ENCODE measurements at regions not wholly inside any gene's neighbourhood (a gene's known extent, or its start where the extent isn't known, plus 50 kb on each side); places are given as distances from the start of the nearest gene placed in this dataset.
"Not testable (repeated sequence)": the region's sequence is repeated elsewhere in the genome, so short reads cannot be mapped to it uniquely, and the experiment has no call there.

DNA sequence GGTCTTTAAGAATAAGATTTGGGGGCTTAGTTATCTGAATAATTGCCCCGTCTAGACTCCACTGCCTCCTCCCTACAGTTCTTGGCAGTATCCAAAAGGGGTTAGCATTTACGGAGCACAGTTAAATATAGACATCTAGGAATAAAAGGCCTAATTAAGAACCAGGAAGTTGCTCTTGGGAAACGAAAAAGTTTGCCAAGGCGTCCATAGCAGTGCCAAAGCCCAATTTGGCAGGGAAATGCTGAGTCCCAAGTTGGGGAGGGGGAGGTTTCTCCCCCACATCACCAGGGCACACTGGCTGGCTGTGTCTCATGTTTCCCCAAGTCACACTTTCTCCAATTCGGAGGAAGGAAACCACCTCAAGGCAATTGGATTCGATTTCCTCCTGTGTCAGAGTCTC, 338.7 kb downstream of the FBXW7 start:
- DNase-seq = no peak

DNA sequence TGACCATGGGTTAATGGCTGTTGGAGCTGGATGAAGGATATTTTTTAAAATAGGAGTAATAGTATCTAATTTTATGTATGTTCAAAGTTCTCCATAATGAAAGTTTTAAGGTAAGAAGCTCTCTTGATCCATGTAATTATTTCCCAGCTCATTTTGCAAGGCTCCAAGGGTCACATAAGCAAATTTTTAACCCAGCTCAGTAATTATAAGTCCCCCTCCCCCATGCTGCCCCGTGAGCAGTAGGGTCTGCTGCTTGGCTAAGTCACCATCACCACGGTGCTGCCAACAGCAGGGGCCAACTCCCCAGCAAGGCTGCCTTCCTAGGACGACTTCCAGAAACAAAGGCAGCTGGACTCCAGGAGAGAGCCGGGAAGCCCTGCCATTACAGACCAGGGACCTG, 340.0 kb downstream of the FBXW7 start:
- no peak for DNase-seq

DNA sequence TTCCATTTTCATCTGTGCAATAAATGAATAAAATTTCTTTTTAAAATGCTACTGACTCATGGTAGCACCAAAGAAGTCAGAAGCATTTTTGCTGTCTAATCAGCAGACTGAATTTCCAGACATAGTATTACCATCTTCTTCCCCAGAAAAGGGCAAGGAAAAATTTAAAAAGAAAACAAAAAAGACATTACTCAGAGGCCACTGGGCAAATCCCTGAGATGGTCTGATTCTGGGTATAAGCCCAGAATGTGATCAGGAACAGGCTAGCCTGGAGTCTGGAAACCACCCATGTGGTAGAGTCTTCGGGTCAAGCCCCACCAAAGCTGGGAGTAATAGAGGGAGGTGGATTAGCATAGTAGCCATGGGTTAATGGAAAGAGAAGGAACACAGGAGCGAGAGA, 342.8 kb downstream of the FBXW7 start:
- no peak for DNase-seq

DNA sequence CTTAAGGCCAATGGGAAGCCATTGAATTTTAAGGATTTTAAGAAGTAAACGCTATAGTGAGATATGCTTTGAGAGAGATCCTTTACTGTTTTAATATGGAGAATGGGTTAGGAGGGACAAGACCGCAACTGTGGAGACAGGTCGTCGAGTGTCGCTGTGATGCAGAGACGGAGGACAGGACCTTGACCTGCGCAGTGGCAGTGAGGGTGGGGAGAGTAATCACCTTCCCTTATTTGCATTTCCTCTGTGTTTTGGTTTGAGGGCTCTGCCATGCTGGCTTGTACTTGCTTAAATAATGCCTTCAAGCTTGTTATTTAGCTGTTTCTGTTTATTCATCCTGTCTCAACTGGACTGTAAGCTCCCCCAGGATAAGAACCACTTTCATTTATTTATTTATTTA, 345.0 kb downstream of the FBXW7 start:
- DNase-seq = no peak

DNA sequence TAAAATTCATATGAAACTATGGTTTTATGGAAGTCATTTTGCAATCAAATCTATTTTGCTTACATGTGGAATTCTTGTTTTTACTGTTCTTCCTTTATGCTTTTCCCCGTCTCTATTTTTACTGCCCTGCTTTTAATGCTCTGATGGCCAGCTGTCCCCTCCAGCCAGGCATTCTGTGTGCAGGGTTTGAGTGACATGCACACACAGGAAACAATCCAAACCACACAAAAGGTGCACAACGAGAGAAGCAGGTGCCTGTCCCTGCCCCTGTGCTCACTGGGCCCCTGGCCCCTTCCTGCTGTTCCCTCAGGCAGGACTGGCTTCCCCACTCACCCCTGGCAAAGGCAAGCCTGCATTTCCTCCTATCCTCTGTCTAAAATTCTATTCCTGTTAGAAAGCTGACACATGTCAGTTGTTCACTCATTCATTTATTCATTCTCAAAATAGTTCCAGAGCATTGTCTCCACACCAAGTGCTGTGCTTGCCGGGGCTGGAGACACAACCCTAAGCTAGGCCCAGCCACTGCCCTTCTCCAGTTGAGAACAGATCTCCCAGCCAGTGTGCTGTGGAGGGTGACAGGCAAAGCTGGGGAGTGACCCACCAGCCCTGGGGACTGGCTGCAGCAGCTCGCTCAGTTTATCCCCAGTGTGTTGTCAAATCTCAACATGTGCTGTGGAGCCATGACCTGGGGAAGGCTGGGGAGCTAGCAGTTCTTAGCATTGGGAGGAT, 346.3 kb downstream of the FBXW7 start:
- no peak for DNase-seq

DNA sequence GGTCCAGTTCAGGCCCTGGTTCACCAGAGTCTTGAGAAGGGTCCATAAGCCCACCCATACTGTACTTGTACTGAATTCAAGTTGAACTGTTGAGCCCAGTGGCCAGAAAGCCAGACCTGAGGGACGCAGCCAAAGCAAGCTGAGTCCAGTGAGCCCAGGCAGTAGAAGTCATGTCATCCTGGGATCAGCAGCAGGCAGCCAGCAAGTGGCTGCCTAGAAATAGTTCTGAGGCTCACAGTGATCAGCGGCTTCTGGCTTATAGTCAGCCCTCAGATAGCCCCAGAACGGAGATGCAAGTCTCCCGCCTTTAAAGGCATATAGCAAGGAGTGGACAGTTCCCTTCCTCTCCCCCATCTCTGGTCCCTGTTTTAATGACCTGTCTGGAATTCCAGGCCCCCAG, 347.1 kb downstream of the FBXW7 start:
- no peak for DNase-seq

DNA sequence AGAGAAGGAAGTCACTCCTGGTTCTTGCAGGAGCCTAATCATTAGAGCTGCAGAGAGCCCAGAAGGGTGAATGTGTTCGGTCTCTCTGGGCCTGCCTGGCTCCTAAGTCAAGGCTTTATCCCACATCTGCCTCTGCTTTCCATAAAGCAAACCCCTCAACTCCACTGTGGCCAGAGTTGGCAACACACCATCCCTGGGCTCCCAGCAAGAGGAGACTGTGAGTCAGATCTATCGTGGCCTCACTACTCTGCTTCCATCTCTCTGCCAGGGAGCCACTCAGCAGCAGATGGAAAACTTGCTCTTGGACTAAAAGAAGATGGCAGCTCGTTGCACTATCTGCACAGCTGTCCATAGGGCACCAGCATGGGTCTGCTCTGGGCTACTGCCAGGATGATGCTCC, 348.2 kb downstream of the FBXW7 start:
- no peak for DNase-seq

DNA sequence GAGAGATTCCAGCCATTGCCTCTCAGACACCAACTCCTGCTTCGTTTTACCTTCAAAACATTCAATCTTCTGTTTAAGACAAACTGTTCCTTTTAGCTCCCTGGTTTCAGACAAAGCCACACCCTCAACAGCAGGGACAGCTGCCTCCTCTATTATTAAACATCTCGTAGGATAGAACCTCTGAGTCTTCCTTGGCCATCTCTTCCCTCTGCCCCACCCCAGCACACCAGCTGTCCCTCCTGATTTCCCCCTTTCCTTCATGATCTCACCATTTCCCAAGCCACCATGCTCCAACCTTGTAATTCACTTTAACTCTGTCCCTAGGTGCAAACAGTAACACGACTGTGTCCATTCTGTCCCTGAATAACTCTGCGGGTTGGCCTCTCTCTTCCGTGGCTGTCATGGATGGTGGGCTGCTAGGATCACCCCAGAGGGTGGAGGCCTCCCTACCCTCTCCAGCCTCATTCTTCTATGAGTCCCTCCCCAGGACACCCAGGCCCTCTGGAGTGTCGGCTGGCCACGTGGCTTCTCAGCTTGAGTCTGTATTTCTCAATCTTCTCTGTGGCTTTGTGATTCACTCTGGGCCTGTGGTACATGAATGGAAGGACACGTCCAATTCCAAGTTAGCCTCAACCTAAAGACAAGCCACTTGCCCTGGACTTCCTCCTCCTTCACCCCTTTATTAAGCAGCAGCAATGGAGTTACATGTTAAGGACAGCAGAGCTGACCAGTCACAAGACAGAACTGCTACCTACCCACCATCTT, 349.9 kb downstream of the FBXW7 start:
- no peak for DNase-seq

DNA sequence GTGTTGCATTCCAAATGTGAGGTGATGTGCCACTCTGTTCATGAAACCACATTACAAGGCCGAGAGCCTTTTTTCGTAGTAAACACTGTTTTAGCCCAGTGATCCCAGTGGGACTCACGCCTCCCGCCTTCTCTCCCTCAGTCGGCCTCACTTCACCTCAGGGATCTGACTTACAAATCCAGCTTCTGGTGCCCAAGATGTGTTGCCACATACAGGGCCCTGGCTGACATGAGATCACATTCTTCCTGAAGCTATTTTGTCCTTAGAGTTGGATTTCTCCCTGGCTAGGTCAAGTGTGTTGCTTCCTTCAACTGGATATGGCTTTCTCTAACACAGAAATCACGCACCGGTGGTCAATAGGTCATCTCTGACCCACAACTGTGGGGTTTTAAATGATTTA, 354.7 kb downstream of the FBXW7 start:
- no peak for DNase-seq

DNA sequence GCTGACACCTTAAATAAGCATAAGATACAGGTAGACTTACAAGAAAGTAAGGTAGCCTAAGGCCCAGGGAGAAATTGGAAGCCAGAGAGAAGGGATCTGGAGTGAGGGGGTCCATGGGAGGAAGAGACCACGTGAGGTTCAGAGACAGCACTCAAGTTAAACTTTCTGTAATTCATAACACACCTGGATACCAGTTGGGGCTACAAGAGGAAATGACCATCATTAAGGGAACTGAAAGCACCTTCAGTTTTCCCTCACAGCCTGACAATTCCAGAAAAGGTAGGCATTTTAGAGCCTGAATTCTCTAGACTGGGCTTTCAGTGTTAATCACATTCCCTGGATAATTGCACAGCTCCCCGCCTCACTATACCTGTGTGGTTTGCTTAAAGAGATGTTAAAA, 355.5 kb downstream of the FBXW7 start:
- no peak for DNase-seq

DNA sequence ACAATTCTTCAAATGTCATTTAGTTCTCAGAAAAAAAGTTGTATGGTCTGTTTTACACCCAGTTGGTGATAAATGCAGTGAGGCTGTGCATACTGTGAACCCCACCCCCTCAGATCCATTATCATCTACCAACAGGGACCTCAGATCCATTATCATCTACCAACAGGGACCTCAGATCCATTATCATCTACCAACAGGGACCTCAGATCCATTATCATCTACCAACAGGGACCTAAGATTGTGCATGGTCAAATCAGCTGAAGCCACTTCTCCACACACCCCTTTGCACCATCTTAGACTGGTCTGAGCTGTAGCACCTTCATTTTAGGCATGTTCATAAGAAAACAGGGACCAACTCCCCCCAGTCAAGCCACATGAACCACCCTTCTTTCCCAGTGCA, 358.4 kb downstream of the FBXW7 start:
- not testable (repeated sequence) for DNase-seq

DNA sequence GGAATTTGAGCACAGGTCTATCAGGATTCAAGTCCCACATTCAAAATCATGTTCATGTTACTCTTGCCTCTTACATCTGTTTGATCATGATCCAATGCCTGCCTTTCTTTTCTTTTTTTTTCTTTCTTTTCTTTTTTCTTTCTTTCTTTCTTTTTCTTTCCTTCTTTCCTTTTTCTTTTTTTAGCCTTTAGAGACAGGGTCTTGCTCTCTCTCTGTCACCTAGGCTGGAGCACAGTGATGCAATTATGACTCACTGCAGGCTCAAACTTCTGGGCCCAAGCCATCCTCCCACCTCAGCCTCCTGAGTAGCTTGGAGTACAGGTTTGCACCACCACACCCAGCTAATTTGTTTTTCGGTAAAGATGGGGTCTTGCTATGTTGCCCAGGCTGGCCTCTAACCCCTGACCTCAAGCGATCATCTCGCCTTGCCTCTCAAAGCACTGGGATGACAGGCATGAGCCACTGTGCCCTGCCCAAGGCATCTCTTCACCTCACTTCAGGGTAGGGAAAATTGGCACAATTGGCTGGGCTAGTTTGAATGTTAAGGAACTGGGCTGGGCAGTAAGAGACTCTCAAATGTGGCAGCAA, 359.2 kb downstream of the FBXW7 start:
- DNase-seq = no peak

DNA sequence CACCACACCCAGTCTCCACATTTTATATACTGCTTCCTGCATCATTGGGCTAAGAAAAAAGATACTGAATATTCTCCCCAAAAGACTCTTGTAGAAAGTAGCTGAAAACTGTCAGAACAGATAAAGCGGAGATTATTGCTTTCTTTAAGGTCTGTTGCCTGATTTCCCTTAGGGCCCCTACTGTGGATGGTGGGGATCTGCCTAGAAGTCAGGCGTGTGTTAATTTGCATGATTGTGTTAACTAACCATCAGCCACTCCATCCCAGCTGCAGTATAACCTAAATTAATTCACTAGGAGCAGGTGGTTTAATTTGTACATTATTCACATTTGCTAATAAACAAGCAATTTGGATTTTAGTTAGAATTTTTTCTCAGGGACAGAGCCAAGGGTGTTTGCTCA, 360.3 kb downstream of the FBXW7 start:
- no peak for DNase-seq

DNA sequence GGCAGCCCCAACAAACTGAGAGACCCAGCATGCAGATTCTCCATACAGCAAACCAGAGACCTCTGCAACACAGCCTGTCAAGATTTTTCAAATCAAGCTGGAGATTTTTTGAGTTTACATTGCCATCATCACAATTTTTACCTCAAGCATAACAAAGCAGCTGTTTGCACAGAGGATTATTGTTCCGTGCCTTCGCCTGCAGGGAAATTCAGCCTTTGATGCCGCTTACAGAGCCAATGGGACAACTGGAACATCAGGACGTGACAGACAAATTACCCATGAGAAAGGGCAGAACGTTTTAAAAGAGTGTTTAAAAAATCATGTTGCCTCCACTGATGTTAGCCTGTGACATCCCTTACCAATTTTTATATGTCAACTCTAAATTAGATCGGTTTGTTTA, 363.7 kb downstream of the FBXW7 start:
- no peak for DNase-seq

DNA sequence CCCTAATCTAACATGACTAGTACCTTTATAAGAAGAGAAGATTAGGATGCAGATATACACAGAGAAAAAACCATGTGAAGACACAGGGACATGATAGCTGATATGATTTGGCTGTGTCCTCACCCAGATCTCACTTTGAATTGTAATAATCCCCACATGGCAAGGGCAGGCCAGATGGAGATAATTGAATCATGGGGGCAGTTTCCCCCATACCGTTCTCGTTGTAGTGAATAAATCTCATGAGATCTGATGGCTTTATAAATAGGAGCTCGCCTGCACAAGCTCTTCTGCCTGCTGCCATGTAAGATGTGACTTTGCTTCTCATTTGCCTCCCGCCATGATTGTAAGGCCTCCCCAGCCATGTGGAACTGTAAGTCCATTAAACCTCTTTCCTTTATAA, 364.3 kb downstream of the FBXW7 start:
- no peak for DNase-seq

DNA sequence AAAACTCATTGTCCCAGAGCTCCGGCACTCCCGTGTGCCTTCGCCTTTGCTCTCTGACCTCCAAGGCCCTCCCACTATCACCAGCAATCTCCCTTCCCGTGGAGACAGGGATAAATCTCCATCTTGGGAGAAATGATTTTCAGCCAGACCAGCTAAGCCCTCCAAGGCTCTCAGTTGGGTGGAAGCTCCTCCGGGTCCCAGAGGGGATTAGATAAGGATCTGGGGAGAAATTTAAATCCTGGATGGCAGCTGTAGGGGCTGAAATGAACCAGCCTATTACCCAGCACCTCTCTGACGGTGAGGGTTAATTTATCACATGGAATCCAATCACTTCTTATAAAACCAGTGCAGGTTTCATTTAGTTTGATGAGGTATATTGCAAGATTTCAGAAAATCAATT, 366.2 kb downstream of the FBXW7 start:
- DNase-seq = no peak

DNA sequence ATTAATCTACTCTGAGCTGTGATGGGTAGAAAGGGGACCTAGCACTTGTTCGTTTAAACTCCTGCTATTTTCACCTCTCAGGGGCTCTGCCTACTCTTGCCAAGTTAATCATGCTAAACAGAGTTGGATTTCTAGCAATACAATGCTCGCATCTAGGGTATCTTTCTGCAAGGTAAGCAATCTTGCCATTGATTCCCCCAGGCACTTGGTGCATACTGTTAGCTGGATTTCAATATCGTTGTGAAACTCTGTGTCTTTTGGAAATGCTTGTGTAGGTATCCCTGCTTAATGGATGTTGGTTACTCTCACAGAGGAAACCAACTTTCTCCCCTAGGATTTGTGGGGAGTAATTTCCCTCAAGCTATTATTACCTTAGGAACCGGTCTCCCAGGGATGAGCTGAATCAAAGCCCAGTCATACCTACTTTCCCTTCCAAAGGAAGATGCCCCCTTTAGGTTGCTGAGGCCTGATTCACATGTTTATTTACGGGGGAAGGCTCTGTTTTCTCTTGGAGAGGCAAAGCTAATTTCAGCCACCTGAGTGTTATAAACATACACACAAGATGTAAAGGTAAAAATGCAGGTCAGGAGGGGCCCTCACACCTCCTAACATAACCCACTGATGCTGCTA, 366.8 kb downstream of the FBXW7 start:
- DNase-seq = no peak

DNA sequence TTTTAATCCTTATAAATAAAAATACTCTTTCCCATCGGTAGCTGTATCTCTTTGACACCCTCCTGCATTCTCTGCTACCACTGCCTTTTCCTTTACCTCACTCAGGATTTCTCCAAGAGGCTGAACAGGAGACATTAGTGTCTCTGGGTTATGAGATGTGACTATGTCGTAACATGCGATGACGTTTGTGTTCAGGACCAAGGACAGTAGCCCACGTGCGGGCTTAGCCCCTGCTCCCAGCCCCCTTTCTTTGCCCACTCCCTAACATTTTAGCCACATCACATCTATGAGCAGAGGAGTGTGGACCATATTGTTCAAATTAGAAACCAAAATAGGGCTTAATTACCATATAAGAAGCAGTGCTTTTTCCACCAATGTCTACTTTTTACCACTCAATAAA, 369.3 kb downstream of the FBXW7 start:
- peak in 2 of 3 donors; percentile 30 to 40 for DNase-seq

DNA sequence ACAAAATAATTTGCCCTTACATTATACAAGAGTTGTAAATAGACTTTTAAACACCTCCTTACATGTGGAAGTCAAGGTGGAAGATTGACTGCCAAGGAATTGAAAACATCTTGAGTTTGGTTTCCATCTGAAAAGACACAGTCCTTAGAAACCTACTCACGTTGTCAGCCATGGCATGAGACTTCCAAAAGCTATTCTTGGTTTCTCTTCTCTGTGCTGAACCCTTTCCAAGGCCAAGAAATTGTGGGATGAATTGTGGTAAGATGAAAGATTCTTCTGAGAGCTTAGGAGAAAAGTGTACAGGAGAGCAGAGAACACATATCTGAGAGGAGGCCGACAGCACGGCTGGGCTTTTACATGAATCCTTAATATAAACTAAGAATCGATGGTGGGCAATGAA, 370.0 kb downstream of the FBXW7 start:
- no peak for DNase-seq

DNA sequence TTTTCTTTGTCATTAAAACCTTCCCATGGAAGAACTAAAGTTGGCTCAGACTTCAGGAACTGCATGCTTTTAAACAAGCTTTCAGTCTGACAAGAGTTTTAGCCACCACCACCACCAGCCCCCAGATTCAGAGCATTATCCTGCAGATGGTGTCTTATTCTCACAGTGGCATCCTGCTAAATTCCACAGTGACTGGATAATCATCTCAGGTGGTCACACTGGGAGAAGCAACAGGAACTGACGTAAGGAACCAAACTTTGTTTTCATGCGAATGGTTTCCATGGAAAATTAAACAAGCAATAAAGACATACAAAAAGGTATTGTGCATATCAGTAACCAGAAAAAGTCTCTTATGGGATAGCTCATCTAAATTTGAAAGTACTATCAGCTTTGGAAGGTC, 370.7 kb downstream of the FBXW7 start:
- peak in 1 of 3 donors; percentile 9 for DNase-seq

DNA sequence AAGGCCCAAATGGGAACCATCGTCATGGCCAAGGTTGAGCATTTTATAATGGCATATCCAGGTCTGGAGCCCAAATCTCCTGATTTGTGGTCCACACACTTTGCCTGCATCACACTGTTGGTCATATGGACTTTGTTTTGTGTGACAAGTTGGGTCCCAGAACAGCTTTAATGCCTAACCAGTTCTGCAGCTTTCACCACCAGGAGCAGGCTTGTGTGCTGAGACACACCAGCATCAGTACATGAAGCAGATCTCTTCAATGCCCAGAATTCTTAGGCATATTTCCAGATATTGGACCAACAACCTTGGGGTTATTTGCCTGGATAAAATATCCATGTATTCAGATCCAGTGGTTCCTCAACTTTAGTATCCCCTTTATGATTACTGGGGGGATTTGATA, 371.3 kb downstream of the FBXW7 start:
- DNase-seq = no peak

DNA sequence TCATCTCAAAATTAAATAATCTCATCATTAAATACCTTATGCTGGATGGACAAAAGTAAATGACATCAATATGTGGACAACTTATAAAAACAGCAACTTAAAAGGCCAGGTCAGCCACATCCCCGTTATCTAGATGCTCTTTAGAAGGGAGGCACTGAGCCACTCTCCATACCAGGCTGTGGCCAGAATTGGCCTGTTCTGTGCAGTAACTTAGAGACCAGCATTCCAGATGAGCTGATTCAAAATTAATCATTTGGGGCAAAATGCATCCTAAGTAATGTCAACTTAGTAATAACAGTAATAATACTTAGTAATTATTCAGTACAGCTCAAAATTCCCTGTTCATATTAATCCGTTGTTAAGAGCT, 373.6 kb downstream of the FBXW7 start:
- DNase-seq = no peak

All from muscle of back (tissue), 3 donors.